ENCODE measurements at regions not wholly inside any gene's neighbourhood (a gene's known extent, or its start where the extent isn't known, plus 50 kb on each side); places are given as distances from the start of the nearest gene placed in this dataset.
"Not testable (repeated sequence)": the region's sequence is repeated elsewhere in the genome, so short reads cannot be mapped to it uniquely, and the experiment has no call there.

- ATAC-seq; DNase-seq (ENCODE audit: low spot score); intact Hi-C loops (cut with DNase I): not testable (repeated sequence)
These were observed 539.2 kb upstream of the ST8SIA4 start for GRCh38 chr5:101442281-101442680.

GRCh38 chr5:101440173-101440572 lies 537.1 kb upstream of the ST8SIA4 start:
- intact Hi-C loops (cut with DNase I), result no loop called here
- DNase-seq (ENCODE audit: low spot score) (no peak), ATAC-seq (no peak)

- ATAC-seq (no peak), DNase-seq (ENCODE audit: low spot score) (no peak)
- intact Hi-C loops (cut with DNase I), result no loop called here
These were observed 534.3 kb upstream of the ST8SIA4 start for GRCh38 chr5:101437351-101437750.

GRCh38 chr5:101435768-101436167 lies 532.7 kb upstream of the ST8SIA4 start:
- no peak for DNase-seq (ENCODE audit: low spot score)
- peak; percentile 26 for ATAC-seq
- intact Hi-C loops (cut with DNase I), result no loop called here

GRCh38 chr5:101431201-101431600 lies 528.1 kb upstream of the ST8SIA4 start:
- ATAC-seq (no peak), DNase-seq (ENCODE audit: low spot score) (no peak)
- intact Hi-C loops (cut with DNase I), result no loop called here

GRCh38 chr5:101430551-101430950 lies 527.5 kb upstream of the ST8SIA4 start:
- intact Hi-C loops (cut with DNase I), result no loop called here
- no peak for ATAC-seq
- no peak for DNase-seq (ENCODE audit: low spot score)

GRCh38 chr5:101429241-101429640 lies 526.2 kb upstream of the ST8SIA4 start:
- intact Hi-C loops (cut with DNase I), result no loop called here
- ATAC-seq (no peak), DNase-seq (ENCODE audit: low spot score) (no peak)

GRCh38 chr5:101425339-101425859 lies 522.3 kb upstream of the ST8SIA4 start:
- ATAC-seq, result peak; percentile 78
- intact Hi-C loops (cut with DNase I), result no loop called here
- no peak for DNase-seq (ENCODE audit: low spot score)

- ATAC-seq (peak; percentile 84), DNase-seq (ENCODE audit: low spot score) (no peak)
- intact Hi-C loops (cut with DNase I), result no loop called here
These were observed 521.6 kb upstream of the ST8SIA4 start for GRCh38 chr5:101424530-101425175.

- ATAC-seq, result peak; percentile 36
- no peak for DNase-seq (ENCODE audit: low spot score)
- intact Hi-C loops (cut with DNase I), result no loop called here
These were observed 515.6 kb upstream of the ST8SIA4 start for GRCh38 chr5:101418713-101419118.

GRCh38 chr5:101404531-101404930 lies 501.4 kb upstream of the ST8SIA4 start:
- intact Hi-C loops (cut with DNase I), result no loop called here
- DNase-seq (ENCODE audit: low spot score) (no peak), ATAC-seq (no peak)

- DNase-seq (ENCODE audit: low spot score) (no peak), ATAC-seq (peak; percentile 44)
- intact Hi-C loops (cut with DNase I), result no loop called here
These were observed 490.8 kb upstream of the ST8SIA4 start for GRCh38 chr5:101393795-101394450.

GRCh38 chr5:101390151-101390908 lies 487.2 kb upstream of the ST8SIA4 start:
- intact Hi-C loops (cut with DNase I), result no loop called here
- ATAC-seq, result peak; percentile 66

GRCh38 chr5:101385276-101385675 lies 482.2 kb upstream of the ST8SIA4 start:
- ATAC-seq (no peak), DNase-seq (ENCODE audit: low spot score) (no peak)
- intact Hi-C loops (cut with DNase I), result no loop called here

More at GRCh38 chr5:101390151-101390908, 487.2 kb upstream of the ST8SIA4 start:
- DNase-seq (ENCODE audit: low spot score), result no peak

GRCh38 chr5:101370181-101370580 lies 467.1 kb upstream of the ST8SIA4 start:
- ATAC-seq, result peak; percentile 67
- intact Hi-C loops (cut with DNase I), result no loop called here
- no peak for DNase-seq (ENCODE audit: low spot score)

- DNase-seq (ENCODE audit: low spot score) (no peak), ATAC-seq (peak; percentile 95)
- intact Hi-C loops (cut with DNase I), result no loop called here
These were observed 461.4 kb upstream of the ST8SIA4 start for GRCh38 chr5:101364469-101364868.

GRCh38 chr5:101362067-101362466 lies 459.0 kb upstream of the ST8SIA4 start:
- intact Hi-C loops (cut with DNase I), result no loop called here
- no peak for ATAC-seq
- no peak for DNase-seq (ENCODE audit: low spot score)

GRCh38 chr5:101346906-101347305 lies 443.8 kb upstream of the ST8SIA4 start:
- no peak for DNase-seq (ENCODE audit: low spot score)
- ATAC-seq, result no peak
- intact Hi-C loops (cut with DNase I), result no loop called here

GRCh38 chr5:101346447-101346846 lies 443.4 kb upstream of the ST8SIA4 start:
- intact Hi-C loops (cut with DNase I), result no loop called here

GRCh38 chr5:101338226-101338625 lies 435.1 kb upstream of the ST8SIA4 start:
- DNase-seq (ENCODE audit: low spot score) (no peak), ATAC-seq (no peak)
- intact Hi-C loops (cut with DNase I), result no loop called here

More at GRCh38 chr5:101346447-101346846, 443.4 kb upstream of the ST8SIA4 start:
- ATAC-seq (no peak), DNase-seq (ENCODE audit: low spot score) (no peak)

Data from sciatic nerve (tissue), 2 donors.